Hypothalamus (tissue), 51 donors: ENCODE measurements at regions not wholly inside any gene's neighbourhood (a gene's known extent, or its start where the extent isn't known, plus 50 kb on each side); places are given as distances from the start of the nearest gene placed in this dataset.
"Not testable (repeated sequence)": the region's sequence is repeated elsewhere in the genome, so short reads cannot be mapped to it uniquely, and the experiment has no call there.

Source experiments
- DNase-seq, 51 donors: peaks; one replicate each; lab custom pipeline; 2025; lab: John Stamatoyannopoulos, UW

GRCh38 chr10:33040436-33040835 is 82.4 kb upstream of the ITGB1 start:
- no peak for DNase-seq

GRCh38 chr10:33039181-33039580 is 81.2 kb upstream of the ITGB1 start:
- DNase-seq: no peak

- DNase-seq: no peak
These were observed 80.6 kb upstream of the ITGB1 start for GRCh38 chr10:33038672-33039071.

- no peak for DNase-seq
These were observed 79.7 kb upstream of the ITGB1 start for GRCh38 chr10:33037726-33038125.

- DNase-seq: no peak
These were observed 78.6 kb upstream of the ITGB1 start for GRCh38 chr10:33036670-33037069.

GRCh38 chr10:33035411-33035810 is 77.4 kb upstream of the ITGB1 start:
- DNase-seq: no peak

- no peak for DNase-seq
These were observed 76.9 kb upstream of the ITGB1 start for GRCh38 chr10:33034931-33035330.

GRCh38 chr10:33032654-33033151 is 74.7 kb upstream of the ITGB1 start:
- DNase-seq: no peak

GRCh38 chr10:33031815-33032653 is 74.0 kb upstream of the ITGB1 start:
- DNase-seq: no peak

GRCh38 chr10:33031171-33031570 is 73.1 kb upstream of the ITGB1 start:
- DNase-seq: no peak

GRCh38 chr10:33028515-33028914 is 70.5 kb upstream of the ITGB1 start:
- DNase-seq: not testable (repeated sequence)

- DNase-seq: no peak
These were observed 69.1 kb upstream of the ITGB1 start for GRCh38 chr10:33027088-33027487.

GRCh38 chr10:33026422-33026821 is 68.4 kb upstream of the ITGB1 start:
- DNase-seq: no peak

GRCh38 chr10:33025910-33026309 is 67.9 kb upstream of the ITGB1 start:
- no peak for DNase-seq

GRCh38 chr10:33025039-33025438 is 67.0 kb upstream of the ITGB1 start:
- no peak for DNase-seq

- no peak for DNase-seq
These were observed 64.7 kb upstream of the ITGB1 start for GRCh38 chr10:33022691-33023090.

- no peak for DNase-seq
These were observed 64.1 kb upstream of the ITGB1 start for GRCh38 chr10:33022090-33022489.

GRCh38 chr10:33016988-33017387 is 59.0 kb upstream of the ITGB1 start:
- no peak for DNase-seq

- no peak for DNase-seq
These were observed 57.9 kb upstream of the ITGB1 start for GRCh38 chr10:33015761-33016547.

- not testable (repeated sequence) for DNase-seq
These were observed 55.3 kb upstream of the ITGB1 start for GRCh38 chr10:33013331-33013730.

GRCh38 chr10:33012306-33012705 is 54.3 kb upstream of the ITGB1 start:
- no peak for DNase-seq
